Upper lobe of right lung (tissue), 1 donor: ENCODE measurements at regions not wholly inside any gene's neighbourhood (a gene's known extent, or its start where the extent isn't known, plus 50 kb on each side); places are given as distances from the start of the nearest gene placed in this dataset.
A peak's percentile ranks its signal among the peaks of the same experiment; 100 is the strongest.
"Not testable (repeated sequence)": the region's sequence is repeated elsewhere in the genome, so short reads cannot be mapped to it uniquely, and the experiment has no call there.

Experiments used
- ATAC-seq: fragments of 200-7000 bp; cut with Tn5 transposase; one replicate; pipeline ENCODE4 v1.9.1; 2020; ENCODE audit warnings: mild to moderate bottlenecking, moderate library complexity
- DNase-seq: peaks from one replicate; pipeline ENCODE4 v3.0.0-alpha.2; 2020
- H3K27ac ChIP-seq: fragments of 200-600 bp; one replicate; pipeline ENCODE4 v1.8.0; 2022
- H3K27me3 ChIP-seq: fragments of 200-600 bp; one replicate; pipeline ENCODE4 v1.8.0; 2022; ENCODE audit warnings: mild to moderate bottlenecking
- H3K36me3 ChIP-seq: fragments of 200-600 bp; one replicate; pipeline ENCODE4 v1.8.0; 2022
- H3K4me1 ChIP-seq: fragments of 200-600 bp; one replicate; pipeline ENCODE4 v1.8.0; 2022
- H3K4me3 ChIP-seq: fragments of 200-600 bp; one replicate; pipeline ENCODE4 v1.8.0; 2022; ENCODE audit warnings: mild to moderate bottlenecking
- H3K9me3 ChIP-seq: fragments of 200-600 bp; one replicate; pipeline ENCODE4 v1.8.0; 2022
- CTCF ChIP-seq: fragments of 200-600 bp; IDR thresholded peaks from one replicate; pipeline ENCODE4 v1.8.0; 2022; ENCODE audit warnings: antibody characterized with exemption
- intact Hi-C: fragments of 100-400 bp; cut with DNase I; formaldehyde crosslinking; loops from one replicate; pipeline ENCODE4 v1.11.0; 2022
- donor health status: DM: no; HTN: yes; CAD: no; lungs with severe emphysema.

- intact Hi-C loops = no loop called here
- H3K27ac ChIP-seq = no peak overlapping the region
- TF ChIP-seq CTCF = no peak
- no peaks in the 10 kb centered on the region for H3K36me3 ChIP-seq
- DNase-seq = no peak
- no peaks in the 10 kb centered on the region for H3K27me3 ChIP-seq
- no peak overlapping the region for H3K4me3 ChIP-seq
- peaks cover 3% of the 10 kb centered on the region for H3K4me1 ChIP-seq
- no peaks in the 10 kb centered on the region for H3K9me3 ChIP-seq
- ATAC-seq = no peak
Observed at GRCh38 chr15:81893182-81893835, 152.5 kb downstream of the MEX3B start.

DNA sequence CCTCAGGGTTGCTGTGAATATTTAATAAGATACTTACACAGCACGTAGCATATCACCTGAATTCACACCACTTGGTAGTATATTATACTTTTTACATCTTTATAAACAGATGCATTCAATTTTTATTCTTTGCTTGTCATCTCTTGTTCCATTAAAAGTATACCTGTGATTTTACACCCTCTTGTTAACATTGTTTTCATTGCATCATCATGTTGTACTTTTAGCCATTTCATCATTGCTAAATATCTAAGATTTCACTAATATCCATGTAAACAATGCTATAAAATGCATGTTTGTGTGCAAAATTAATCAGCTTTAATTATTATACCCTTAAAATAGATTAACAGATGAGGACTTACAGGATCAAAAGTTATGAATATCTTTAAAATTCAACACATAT is 155.3 kb downstream of the MEX3B start:
- H3K27ac ChIP-seq = no peak overlapping the region
- H3K4me1 ChIP-seq = peaks cover 3% of the 10 kb centered on the region
- H3K9me3 ChIP-seq = no peaks in the 10 kb centered on the region
- no peak for ATAC-seq
- no peaks in the 10 kb centered on the region for H3K36me3 ChIP-seq
- no peaks in the 10 kb centered on the region for H3K27me3 ChIP-seq
- DNase-seq = no peak
- no peak overlapping the region for H3K4me3 ChIP-seq
- no peak for TF ChIP-seq CTCF
- intact Hi-C loops = no loop called here

GRCh38 chr15:81889485-81889881 is 156.3 kb downstream of the MEX3B start:
- DNase-seq (no peak), ATAC-seq (no peak)
- intact Hi-C loops = no loop called here

DNA sequence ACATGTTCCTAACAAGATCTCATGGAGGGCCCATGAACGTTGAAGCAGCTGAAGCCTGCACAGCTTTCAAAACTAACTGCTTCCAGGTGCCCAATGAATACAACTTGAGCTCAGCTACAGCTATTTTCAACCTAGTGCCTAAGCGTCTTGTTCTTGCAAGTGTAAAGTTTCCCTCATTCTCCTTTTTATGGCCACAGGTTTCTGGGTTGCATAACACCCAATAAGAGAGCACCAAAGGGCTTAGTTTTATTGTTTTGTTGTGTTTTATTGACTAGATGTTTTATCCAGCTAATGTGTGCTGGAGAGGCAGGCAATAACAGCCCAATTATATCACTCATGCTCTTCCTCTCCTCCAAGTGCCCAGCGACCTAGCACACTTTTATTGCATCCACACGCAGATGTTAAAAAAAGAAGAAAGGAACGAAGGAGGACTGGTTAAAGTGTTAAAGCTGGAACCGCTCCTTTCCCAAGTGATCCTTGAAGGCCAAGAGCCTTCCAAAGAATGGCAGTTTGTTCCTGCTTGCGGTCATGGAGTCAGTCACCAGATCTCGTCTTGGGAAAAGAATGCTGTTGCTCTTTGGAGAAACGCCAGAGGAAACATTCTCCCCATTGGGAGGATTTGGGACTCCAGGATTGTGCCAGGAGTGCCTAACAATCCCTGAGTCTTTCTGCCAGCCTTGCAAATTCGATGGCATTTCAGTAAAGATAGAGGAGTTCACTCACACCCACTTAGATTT is 156.9 kb downstream of the MEX3B start:
- no peak for TF ChIP-seq CTCF
- DNase-seq = no peak
- Histone ChIP-seq H3K27ac (no peak overlapping the region), H3K36me3 (no peaks in the 10 kb centered on the region), H3K4me1 (peaks cover 3% of the 10 kb centered on the region), H3K9me3 (no peaks in the 10 kb centered on the region), H3K4me3 (no peak overlapping the region), H3K27me3 (no peaks in the 10 kb centered on the region)
- intact Hi-C loops = no loop called here
- peak; percentile 44 for ATAC-seq

More at GRCh38 chr15:81889485-81889881, 156.3 kb downstream of the MEX3B start:
- Histone ChIP-seq H3K4me3 (no peak overlapping the region), H3K36me3 (no peaks in the 10 kb centered on the region), H3K27me3 (no peaks in the 10 kb centered on the region), H3K27ac (no peak overlapping the region), H3K4me1 (peaks cover 3% of the 10 kb centered on the region), H3K9me3 (no peaks in the 10 kb centered on the region)
- no peak for TF ChIP-seq CTCF

DNA sequence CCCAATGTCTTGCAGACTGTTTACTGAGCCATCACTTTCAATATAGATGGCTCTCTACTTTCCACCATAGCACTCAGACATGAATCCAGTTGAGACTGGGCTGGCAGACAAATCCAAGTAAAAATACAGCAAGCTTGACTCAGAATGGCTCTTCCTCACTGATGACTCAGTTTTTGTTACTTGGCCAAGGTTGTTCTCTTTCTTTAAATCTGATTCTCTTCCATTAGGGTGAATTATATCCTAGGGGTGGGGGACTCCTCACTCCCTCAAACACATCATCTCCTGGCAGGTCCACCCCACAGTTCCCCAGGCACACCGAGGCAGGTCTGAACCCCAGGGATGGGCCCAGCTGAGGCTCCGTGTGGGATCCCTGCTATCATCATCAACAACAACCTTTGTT is 157.9 kb downstream of the MEX3B start:
- Histone ChIP-seq H3K36me3 (no peaks in the 10 kb centered on the region), H3K4me3 (no peak overlapping the region), H3K27ac (no peak overlapping the region), H3K4me1 (peaks cover 3% of the 10 kb centered on the region), H3K27me3 (no peaks in the 10 kb centered on the region), H3K9me3 (no peaks in the 10 kb centered on the region)
- TF ChIP-seq CTCF = no peak
- intact Hi-C loops = no loop called here
- ATAC-seq (no peak), DNase-seq (no peak)

GRCh38 chr15:81887188-81887587 is 158.6 kb downstream of the MEX3B start:
- H3K4me1 ChIP-seq, DNase-seq, H3K36me3 ChIP-seq, H3K4me3 ChIP-seq, H3K9me3 ChIP-seq, intact Hi-C loops, H3K27ac ChIP-seq, ATAC-seq, H3K27me3 ChIP-seq: not testable (repeated sequence)
